NB4 (cell line): ENCODE measurements at regions not wholly inside any gene's neighbourhood (a gene's known extent, or its start where the extent isn't known, plus 50 kb on each side); places are given as distances from the start of the nearest gene placed in this dataset.

Experiments used
- DNase-seq: peaks from one replicate; pipeline ENCODE4 v3.0.0; 2010; ENCODE audit warnings: low read depth
- H3K4me3 ChIP-seq: one replicate; pipeline ENCODE4 v1.5.1; 2011; ENCODE audit warnings: mild to moderate bottlenecking, low read depth, low read length, moderate library complexity
- MYC ChIP-seq: IDR thresholded peaks from 2 replicates; pipeline ENCODE4 v1.6.1; 2011; ENCODE audit warnings: low read depth, low read length
- POLR2A ChIP-seq: IDR thresholded peaks from 2 replicates; pipeline ENCODE4 v1.6.1; 2011; ENCODE audit warnings: mild to moderate bottlenecking; ENCODE audit not compliant: insufficient read length; ENCODE audit errors: extremely low read depth
- TF ChIP-seq, protein P1 (sequence below): IDR thresholded peaks from 2 replicates; pipeline ENCODE4 v1.6.1; 2011; ENCODE audit warnings: low read depth, low read length
- TF ChIP-seq, protein P2 (sequence below): IDR thresholded peaks from one replicate; pipeline ENCODE4 v1.5.1; 2012; ENCODE audit warnings: low read depth, low read length

DNA sequence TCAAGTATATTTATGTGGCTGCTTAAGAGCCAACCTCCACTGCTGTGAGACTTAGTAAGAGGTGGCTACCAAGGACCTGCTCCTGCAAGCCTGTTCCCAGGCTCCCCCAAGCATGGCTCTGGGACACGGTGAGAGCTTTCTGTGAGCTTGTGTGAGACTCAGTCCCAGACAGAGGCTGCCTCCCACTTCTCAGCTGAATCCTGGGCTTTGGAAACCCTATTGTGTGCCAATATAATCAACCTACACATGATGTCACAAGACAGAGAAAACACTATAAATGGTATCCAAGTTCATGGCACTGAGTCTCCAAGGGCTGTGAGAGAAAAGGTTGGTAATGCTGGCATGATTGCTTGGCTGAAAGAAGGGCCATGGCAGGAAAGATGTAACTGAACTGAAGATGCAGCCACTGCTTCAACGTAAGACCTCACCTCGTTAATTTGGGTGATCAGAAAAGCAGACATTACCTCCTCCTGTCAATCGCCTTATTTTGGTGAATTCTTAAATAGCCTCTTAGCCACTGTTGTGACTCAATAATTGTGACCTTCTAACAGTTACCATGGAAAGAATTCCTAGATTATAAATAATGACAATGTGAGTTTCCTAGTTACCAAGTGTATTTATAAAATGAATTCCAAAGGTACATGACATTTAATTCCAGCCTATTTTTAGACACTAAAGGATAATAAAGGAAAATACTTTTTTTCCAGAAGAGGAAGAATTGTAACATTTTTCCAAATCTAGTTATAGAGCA is 332.0 kb downstream of the IRS2 start:
- DNase-seq = no peak
- TF ChIP-seq, protein P1, sequence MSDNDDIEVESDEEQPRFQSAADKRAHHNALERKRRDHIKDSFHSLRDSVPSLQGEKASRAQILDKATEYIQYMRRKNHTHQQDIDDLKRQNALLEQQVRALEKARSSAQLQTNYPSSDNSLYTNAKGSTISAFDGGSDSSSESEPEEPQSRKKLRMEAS = no peak
- no peak for TF ChIP-seq MYC
- TF ChIP-seq, protein P2, sequence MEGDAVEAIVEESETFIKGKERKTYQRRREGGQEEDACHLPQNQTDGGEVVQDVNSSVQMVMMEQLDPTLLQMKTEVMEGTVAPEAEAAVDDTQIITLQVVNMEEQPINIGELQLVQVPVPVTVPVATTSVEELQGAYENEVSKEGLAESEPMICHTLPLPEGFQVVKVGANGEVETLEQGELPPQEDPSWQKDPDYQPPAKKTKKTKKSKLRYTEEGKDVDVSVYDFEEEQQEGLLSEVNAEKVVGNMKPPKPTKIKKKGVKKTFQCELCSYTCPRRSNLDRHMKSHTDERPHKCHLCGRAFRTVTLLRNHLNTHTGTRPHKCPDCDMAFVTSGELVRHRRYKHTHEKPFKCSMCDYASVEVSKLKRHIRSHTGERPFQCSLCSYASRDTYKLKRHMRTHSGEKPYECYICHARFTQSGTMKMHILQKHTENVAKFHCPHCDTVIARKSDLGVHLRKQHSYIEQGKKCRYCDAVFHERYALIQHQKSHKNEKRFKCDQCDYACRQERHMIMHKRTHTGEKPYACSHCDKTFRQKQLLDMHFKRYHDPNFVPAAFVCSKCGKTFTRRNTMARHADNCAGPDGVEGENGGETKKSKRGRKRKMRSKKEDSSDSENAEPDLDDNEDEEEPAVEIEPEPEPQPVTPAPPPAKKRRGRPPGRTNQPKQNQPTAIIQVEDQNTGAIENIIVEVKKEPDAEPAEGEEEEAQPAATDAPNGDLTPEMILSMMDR = no peak
- H3K4me3 ChIP-seq = no peak overlapping the region

DNA sequence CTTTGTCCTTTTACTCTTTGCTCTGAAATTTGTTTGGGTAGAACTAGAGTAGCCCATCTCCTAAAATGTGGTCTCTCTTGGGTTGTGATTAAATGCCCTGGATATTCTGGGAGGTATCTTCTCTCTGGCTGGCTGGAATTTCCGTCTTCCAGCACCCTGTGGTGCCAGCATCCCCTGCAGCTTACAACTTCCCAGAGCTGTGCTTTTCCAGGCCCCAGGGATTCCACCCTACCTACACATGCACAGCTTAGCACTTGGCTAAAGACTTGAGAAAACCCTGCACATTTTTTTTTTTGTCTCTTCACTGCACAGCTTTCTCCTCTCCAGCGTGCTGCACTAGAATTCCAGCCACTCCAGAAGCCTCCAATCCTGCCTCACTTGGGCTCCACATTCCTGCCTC is 334.7 kb downstream of the IRS2 start:
- TF ChIP-seq, protein P1 = no peak
- TF ChIP-seq MYC = no peak
- TF ChIP-seq POLR2A = no peak
- TF ChIP-seq, protein P2 = no peak
- no peak overlapping the region for H3K4me3 ChIP-seq
- DNase-seq = no peak

DNA sequence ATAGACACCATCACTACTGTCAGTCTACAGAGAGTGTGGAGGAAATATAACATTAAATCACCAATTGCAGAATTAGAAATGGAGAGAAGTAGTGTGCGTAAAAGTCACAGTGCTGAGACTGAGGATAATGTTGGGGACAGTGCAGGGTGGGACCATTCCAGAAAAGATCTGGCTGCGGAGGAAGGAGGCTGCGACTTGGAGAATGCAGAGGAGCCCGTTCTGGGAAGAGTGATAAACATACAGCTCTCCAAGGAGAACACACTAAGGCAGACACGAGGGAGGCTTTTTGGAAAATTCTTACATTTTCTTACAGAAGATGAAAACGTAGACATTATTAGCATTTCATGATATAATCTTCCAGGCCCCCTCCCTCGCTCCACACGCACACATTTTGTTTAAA is 337.8 kb downstream of the IRS2 start:
- no peak overlapping the region for H3K4me3 ChIP-seq
- TF ChIP-seq MYC = no peak
- TF ChIP-seq, protein P1 = no peak
- no peak for TF ChIP-seq POLR2A
- TF ChIP-seq, protein P2 = no peak
- DNase-seq = no peak

DNA sequence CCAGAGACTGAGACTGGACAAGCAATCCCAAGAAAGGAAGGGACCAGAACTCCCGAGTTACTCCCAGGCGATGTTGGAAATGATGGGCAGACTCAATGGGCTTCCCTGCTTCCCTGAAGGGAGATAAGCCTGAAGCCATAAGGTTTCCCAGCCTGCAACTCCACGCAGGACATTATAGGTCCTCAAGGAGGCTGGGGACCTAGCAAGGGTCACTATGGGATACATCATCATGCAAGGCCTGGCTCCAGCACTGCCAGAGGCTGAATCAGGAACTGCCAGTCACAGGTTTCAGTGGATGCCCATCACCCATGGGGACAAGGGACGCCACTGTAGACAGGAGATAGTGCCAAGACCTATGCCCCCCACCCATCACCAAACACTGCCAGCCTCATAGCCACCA is 338.7 kb downstream of the IRS2 start:
- H3K4me3 ChIP-seq = no peak overlapping the region
- TF ChIP-seq POLR2A (no peak), MYC (no peak)
- TF ChIP-seq, protein P1 = no peak
- TF ChIP-seq, protein P2 = no peak
- DNase-seq = no peak

DNA sequence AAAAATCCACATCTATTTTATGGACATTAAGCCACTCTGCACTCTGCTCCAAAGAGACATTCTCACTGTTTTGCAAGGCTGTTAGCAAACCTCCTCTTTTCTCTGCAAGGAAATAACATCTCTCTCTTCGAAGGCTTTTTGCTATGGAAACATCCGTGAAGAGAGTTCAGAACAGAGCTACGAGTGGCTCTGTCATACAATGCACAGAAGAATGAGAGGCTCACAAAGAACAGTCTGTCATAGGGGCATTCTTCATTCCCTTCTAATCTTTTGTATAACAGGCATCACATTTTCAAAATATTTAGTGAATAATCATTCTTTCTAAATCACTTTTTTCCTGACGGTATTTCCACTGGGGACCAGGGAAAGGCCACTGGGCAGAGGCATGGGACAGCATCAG is 346.1 kb downstream of the IRS2 start:
- no peak overlapping the region for H3K4me3 ChIP-seq
- no peak for DNase-seq
- TF ChIP-seq MYC (no peak), POLR2A (no peak)
- TF ChIP-seq, protein P1 = no peak
- TF ChIP-seq, protein P2 = no peak

DNA sequence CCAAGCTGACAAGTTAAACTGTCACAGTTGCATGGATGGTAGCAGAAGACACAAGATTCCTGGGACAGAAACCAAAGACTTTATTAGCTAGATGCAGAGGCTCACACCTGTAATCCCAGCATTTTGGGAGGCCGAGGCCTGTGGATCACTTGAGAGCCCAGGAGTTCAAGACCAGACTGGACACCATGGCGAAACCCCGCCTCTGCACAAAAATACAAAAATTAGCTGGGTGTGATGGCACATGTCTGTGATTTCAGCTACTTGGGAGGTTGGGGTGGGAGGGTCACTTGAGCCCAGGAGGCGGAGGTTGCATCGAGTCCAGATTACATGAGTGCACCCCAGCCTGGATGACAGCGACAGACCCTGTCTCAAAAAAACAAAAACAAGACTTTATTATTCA is 346.6 kb downstream of the IRS2 start:
- no peak overlapping the region for H3K4me3 ChIP-seq
- no peak for DNase-seq
- TF ChIP-seq MYC (no peak), POLR2A (no peak)
- TF ChIP-seq, protein P2 = no peak
- TF ChIP-seq, protein P1 = no peak
